HepG2 (cell line): ENCODE measurements at regions not wholly inside any gene's neighbourhood (a gene's known extent, or its start where the extent isn't known, plus 50 kb on each side); places are given as distances from the start of the nearest gene placed in this dataset.

Experiments used
- ATAC-seq: fragments of 200-7000 bp; cut with Tn5 transposase; 3 replicates; pipeline ENCODE4 v1.9.1; 2020; ENCODE audit warnings: mild to moderate bottlenecking, moderate library complexity
- BruUV-seq: library from RNA; stranded (reverse); fragments of 400-500 nt; replicated peaks from 2 replicates; lab custom pipeline; 2021; lab: Mats Ljungman, UMichigan
- CTCF ChIA-PET: fragments of 300-600 bp; formaldehyde crosslinking; extraction: SDS; loops from one replicate; lab custom pipeline; 2021; ENCODE audit warnings: low total read pairs, inconsistent platforms, low intra/inter-chr PET ratio; lab: Yijun Ruan, JAX
- POLR2A ChIA-PET: fragments of 350-600 bp; sonication (Branson Sonifier 250); formaldehyde crosslinking; loops from one replicate; lab custom pipeline; 2020; ENCODE audit warnings: antibody characterized with exemption, inconsistent platforms; lab: Yijun Ruan, JAX
- DNase-seq: peaks from one replicate; pipeline ENCODE4 v3.0.0-alpha.2; 2015; ENCODE audit warnings: low spot score
- FAIRE-seq: peaks from 3 replicates; lab custom pipeline; 2011; peaks lifted over from hg19 to GRCh38; lab: Jason Lieb, UNC
- H2AFZ ChIP-seq: one replicate; pipeline ENCODE4 v1.6.1; 2011; ENCODE audit warnings: low read length, inconsistent platforms
- H3K27ac ChIP-seq: fragments of 300-600 bp; 3 replicates; pipeline ENCODE4 v1.8.0; 2011; ENCODE audit warnings: mixed run types, mild to moderate bottlenecking, mixed read lengths, low read length, inconsistent platforms; ENCODE audit not compliant: insufficient read depth; ENCODE audit errors: extremely low read length
- H3K27me3 ChIP-seq, 2 experiments: fragments of 200-600 bp in 1 of 2; 2 replicates in 1 of 2; 3 replicates in 1 of 2; pipeline versions ENCODE4 v1.6.0 to v1.8.0; 2011; ENCODE audit warnings: low read length in 2 of 2, mild to moderate bottlenecking in 2 of 2, moderate library complexity in 2 of 2, inconsistent platforms in 1 of 2; ENCODE audit not compliant: insufficient read depth in 2 of 2, control insufficient read depth in 1 of 2
- H3K36me3 ChIP-seq, 2 experiments: fragments of 200-600 bp in 1 of 2; replicated peaks in 1 of 2; 2 replicates in 1 of 2; 3 replicates in 1 of 2; pipeline versions ENCODE4 v1.5.1 to v1.8.0; 2011; ENCODE audit warnings: low read length in 2 of 2, inconsistent platforms in 1 of 2; ENCODE audit not compliant: insufficient read depth in 2 of 2, control insufficient read depth in 1 of 2
- H3K4me1 ChIP-seq: 2 replicates; pipeline ENCODE4 v1.5.1; 2012; ENCODE audit warnings: low read length, inconsistent platforms; ENCODE audit not compliant: insufficient read depth
- H3K4me2 ChIP-seq: 2 replicates; pipeline ENCODE4 v1.6.0; 2011; ENCODE audit warnings: low read depth, low read length, inconsistent platforms
- H3K4me3 ChIP-seq, 3 experiments: fragments of 200-600 bp in 1 of 3; sonication (generic), shearing (Covaris generic) in 1 of 3; replicated peaks in 1 of 3; 2 replicates each; pipeline ENCODE4 v1.5.1; 2011 to 2016; ENCODE audit warnings: low read length in 3 of 3, inconsistent platforms in 2 of 3, low read depth in 2 of 3, mild to moderate bottlenecking in 2 of 3, control low read depth in 1 of 3, mixed read lengths in 1 of 3; ENCODE audit not compliant: insufficient read depth in 1 of 3
- H3K79me2 ChIP-seq: one replicate; pipeline ENCODE4 v1.6.1; 2011; ENCODE audit warnings: low read length, inconsistent platforms; ENCODE audit not compliant: insufficient read depth
- H3K9ac ChIP-seq: 2 replicates; pipeline ENCODE4 v1.6.0; 2011; ENCODE audit warnings: mild to moderate bottlenecking, low read depth, low read length, inconsistent platforms; ENCODE audit not compliant: insufficient read depth
- H3K9me3 ChIP-seq: 2 replicates; pipeline ENCODE4 v1.5.1; 2012; ENCODE audit warnings: mild to moderate bottlenecking, low read length
- H4K20me1 ChIP-seq: 2 replicates; pipeline ENCODE4 v1.6.0; 2011; ENCODE audit warnings: inconsistent platforms, mild to moderate bottlenecking, low read length, moderate library complexity; ENCODE audit not compliant: insufficient read depth
- KMT2A ChIP-seq: sonication (generic); formaldehyde crosslinking; IDR thresholded peaks from 2 replicates; pipeline ENCODE4 v1.4.0; 2020; ENCODE audit warnings: missing genetic modification reagents
- NR0B2 ChIP-seq: sonication (generic); formaldehyde crosslinking; IDR thresholded peaks from 2 replicates; pipeline ENCODE4 v1.4.0; 2020; ENCODE audit warnings: mild to moderate bottlenecking, missing genetic modification reagents
- ZBTB49 ChIP-seq: sonication (generic); formaldehyde crosslinking; IDR thresholded peaks from 2 replicates; pipeline ENCODE4 v1.4.0; 2020; ENCODE audit warnings: missing genetic modification reagents, borderline replicate concordance
- ZNF260 ChIP-seq: sonication (generic); formaldehyde crosslinking; IDR thresholded peaks from 2 replicates; pipeline ENCODE4 v1.4.0; 2020; ENCODE audit warnings: missing genetic modification reagents, low read depth, mild to moderate bottlenecking, borderline replicate concordance
- ZNF615 ChIP-seq: sonication (generic); formaldehyde crosslinking; IDR thresholded peaks from 2 replicates; pipeline ENCODE4 v1.5.0; 2020; ENCODE audit warnings: mild to moderate bottlenecking, missing genetic modification reagents, borderline replicate concordance
- ZNF775 ChIP-seq: sonication (generic); formaldehyde crosslinking; IDR thresholded peaks from 2 replicates; pipeline ENCODE4 v1.4.0; 2020; ENCODE audit warnings: missing genetic modification reagents, mild to moderate bottlenecking, moderate library complexity, borderline replicate concordance
- WGBS: methylation state at CpG from one replicate; pipeline ENCODE4 v1.1.6; 2017; ENCODE audit warnings: low lambda C conversion rate; 5-methylcytosine and 5-hydroxymethylcytosine counted together
- in situ Hi-C: cut with HindIII; loops from 2 replicates; pipeline ENCODE4 v1.10.0; 2017; ENCODE audit warnings: low pct_unique_long_range_greater_than_20kb; ENCODE audit not compliant: extremely low pct_ligation_motif_present
- intact Hi-C: fragments of 100-400 bp; cut with micrococcal nuclease; formaldehyde crosslinking; loops from one replicate; pipeline ENCODE4 v1.10.0; 2022; ENCODE audit not compliant: unreplicated experiment
- TF ChIP-seq, protein P1 (sequence below): sonication (generic); formaldehyde crosslinking; IDR thresholded peaks from 2 replicates; pipeline ENCODE4 v1.5.1; 2020; ENCODE audit warnings: missing genetic modification reagents, mild to moderate bottlenecking, borderline replicate concordance

DNA sequence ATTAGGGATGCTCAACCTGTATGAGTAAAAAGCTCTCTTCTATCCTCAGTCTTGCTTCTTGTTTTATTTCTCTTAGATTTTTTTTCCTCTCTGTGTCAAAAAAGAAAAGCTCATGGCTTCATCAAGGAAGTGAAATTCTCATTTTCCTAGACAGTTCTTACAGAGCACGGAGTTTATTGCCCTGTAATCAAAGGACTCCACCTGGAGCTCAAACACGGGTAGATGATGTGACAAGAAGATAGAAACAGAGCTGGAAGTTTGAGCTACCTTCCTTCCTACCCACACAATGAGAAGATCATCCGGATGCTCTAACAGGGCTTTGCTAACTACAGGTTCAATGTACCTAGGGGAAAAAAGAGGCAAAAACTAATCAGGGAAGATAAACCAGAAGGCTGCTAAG, 564.8 kb downstream of the MED13L start:
- POLR2A ChIA-PET, result no interaction called here
- H3K36me3 ChIP-seq, result no peaks in the 10 kb centered on the region
- H3K4me1 ChIP-seq, result no peaks in the 10 kb centered on the region
- CTCF ChIA-PET, result no interaction called here
- no peaks in the 10 kb centered on the region for H4K20me1 ChIP-seq
- H3K4me3 ChIP-seq, result no peak overlapping the region
- WGBS, result 1% methylated on average over 3 of the region's 3 CpGs
- no peak for ATAC-seq
- H3K79me2 ChIP-seq, result no peaks in the 10 kb centered on the region
- TF ChIP-seq ZNF615 (no peak), ZBTB49 (no peak), NR0B2 (CRISPR knock-in tag) (no peak), ZNF775 (CRISPR knock-in tag) (no peak), ZNF260 (no peak), KMT2A (no peak)
- TF ChIP-seq, protein P1, sequence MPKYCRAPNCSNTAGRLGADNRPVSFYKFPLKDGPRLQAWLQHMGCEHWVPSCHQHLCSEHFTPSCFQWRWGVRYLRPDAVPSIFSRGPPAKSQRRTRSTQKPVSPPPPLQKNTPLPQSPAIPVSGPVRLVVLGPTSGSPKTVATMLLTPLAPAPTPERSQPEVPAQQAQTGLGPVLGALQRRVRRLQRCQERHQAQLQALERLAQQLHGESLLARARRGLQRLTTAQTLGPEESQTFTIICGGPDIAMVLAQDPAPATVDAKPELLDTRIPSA (CRISPR knock-in tag), result no peak
- TF ChIP-seq, all 625 proteins: peak for 0
- Histone ChIP-seq H3K4me2 (no peak overlapping the region), H3K27ac (no peak overlapping the region), H2AFZ (no peak overlapping the region), H3K9me3 (no peaks in the 10 kb centered on the region), H3K9ac (no peak overlapping the region), H3K27me3 (peaks cover 0 to 5% of the 10 kb centered on the region in 2 experiments; a peak in 1 of 5 replicates)
- no TSS peak for BruUV-seq
- in situ Hi-C loops, result no loop called here
- FAIRE-seq, result no peak
- DNase-seq, result no peak
- intact Hi-C loops, result no loop called here
